GM10266 (cell line): ENCODE measurements at regions not wholly inside any gene's neighbourhood (a gene's known extent, or its start where the extent isn't known, plus 50 kb on each side); places are given as distances from the start of the nearest gene placed in this dataset.
"Not testable (repeated sequence)": the region's sequence is repeated elsewhere in the genome, so short reads cannot be mapped to it uniquely, and the experiment has no call there.

Experiments
- DNase-seq: peaks from one replicate; pipeline ENCODE4 v3.0.0; 2012; ENCODE audit errors: extremely low spot score
- TF ChIP-seq, protein P1 (sequence below): IDR thresholded peaks from 2 replicates; pipeline ENCODE4 v1.5.1; 2012; ENCODE audit warnings: mild to moderate bottlenecking, low read depth; ENCODE audit not compliant: control insufficient read depth, insufficient read depth; ENCODE audit errors: missing control alignments

GRCh38 chr2:187627153-187627552 is 72.9 kb upstream of the TFPI start:
- TF ChIP-seq, protein P1, sequence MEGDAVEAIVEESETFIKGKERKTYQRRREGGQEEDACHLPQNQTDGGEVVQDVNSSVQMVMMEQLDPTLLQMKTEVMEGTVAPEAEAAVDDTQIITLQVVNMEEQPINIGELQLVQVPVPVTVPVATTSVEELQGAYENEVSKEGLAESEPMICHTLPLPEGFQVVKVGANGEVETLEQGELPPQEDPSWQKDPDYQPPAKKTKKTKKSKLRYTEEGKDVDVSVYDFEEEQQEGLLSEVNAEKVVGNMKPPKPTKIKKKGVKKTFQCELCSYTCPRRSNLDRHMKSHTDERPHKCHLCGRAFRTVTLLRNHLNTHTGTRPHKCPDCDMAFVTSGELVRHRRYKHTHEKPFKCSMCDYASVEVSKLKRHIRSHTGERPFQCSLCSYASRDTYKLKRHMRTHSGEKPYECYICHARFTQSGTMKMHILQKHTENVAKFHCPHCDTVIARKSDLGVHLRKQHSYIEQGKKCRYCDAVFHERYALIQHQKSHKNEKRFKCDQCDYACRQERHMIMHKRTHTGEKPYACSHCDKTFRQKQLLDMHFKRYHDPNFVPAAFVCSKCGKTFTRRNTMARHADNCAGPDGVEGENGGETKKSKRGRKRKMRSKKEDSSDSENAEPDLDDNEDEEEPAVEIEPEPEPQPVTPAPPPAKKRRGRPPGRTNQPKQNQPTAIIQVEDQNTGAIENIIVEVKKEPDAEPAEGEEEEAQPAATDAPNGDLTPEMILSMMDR: no peak
- DNase-seq: no peak

GRCh38 chr2:187636731-187637391 is 82.6 kb upstream of the TFPI start:
- DNase-seq: not testable (repeated sequence)

GRCh38 chr2:187637392-187637740 is 83.1 kb upstream of the TFPI start:
- DNase-seq: not testable (repeated sequence)

GRCh38 chr2:187637771-187638170 is 83.5 kb upstream of the TFPI start:
- DNase-seq: not testable (repeated sequence)

DNA sequence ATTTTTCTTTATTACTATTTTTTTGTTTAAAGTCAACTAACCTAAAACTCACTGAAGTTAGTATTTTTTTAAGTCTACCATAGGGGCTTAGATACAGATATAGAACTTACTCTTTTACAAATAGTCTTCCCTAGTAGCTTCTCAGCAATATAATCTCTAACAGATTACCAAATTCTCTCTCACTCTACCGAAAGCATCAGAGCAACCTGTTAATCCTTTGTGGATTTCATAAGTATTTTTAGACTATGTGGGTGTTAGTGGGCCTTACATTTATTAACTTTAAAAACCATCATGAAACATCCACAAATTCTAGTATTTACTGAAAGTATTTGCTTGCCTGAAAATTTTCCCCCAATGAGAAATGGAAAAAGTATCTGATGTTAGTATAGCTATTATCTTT is 84.6 kb upstream of the TFPI start:
- TF ChIP-seq, protein P1: no peak
- no peak for DNase-seq

DNA sequence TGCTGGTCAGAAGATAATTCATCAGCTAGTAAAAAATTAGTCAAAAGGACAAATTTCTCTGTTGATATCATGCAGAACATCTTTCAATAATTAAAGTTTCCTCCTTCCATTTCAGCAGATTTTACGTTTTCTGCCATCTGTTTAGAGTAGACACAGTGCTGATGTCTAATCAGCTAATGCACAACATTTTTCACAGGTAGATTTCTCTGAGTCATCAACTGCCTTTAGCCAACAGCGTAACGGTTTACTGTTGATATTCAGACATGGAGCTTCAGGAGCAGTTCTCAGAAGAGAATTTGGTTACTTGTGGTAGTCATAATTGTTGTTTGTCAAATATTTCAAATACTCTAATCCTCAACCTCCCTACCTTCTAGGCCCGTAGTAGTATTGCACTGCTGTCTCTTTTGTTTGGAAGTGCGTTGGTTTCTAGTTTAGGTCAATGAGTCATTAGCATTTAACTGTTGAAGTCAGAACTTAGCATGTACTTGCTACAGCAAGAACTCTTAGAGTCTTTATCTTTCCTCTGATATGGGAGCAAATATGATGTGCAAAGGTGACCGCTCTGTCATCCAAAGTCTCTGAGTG is 86.8 kb upstream of the TFPI start:
- no peak for DNase-seq
- TF ChIP-seq, protein P1: no peak

GRCh38 chr2:187642498-187642897 is 88.3 kb upstream of the TFPI start:
- TF ChIP-seq, protein P1: no peak
- DNase-seq: no peak

GRCh38 chr2:187644486-187644885 is 90.3 kb upstream of the TFPI start:
- TF ChIP-seq, protein P1: no peak
- no peak for DNase-seq

DNA sequence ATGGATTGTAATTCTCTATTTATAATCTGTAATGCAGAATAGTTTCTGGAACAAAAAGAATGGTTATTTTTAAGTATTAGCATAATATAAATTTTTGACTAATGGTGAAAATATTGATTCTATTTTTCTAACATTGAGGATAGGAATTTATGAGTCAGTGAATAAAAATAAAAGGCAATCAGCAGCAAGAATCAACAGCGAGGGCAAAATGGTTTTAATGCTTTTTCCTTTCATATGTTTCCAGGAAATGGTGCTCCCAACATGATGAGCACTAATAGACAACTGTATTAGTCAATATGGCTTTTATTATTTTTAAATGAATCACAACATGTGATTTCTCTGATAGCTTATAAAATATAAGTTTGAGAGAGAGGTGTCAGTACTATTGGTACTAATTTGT is 90.7 kb upstream of the TFPI start:
- TF ChIP-seq, protein P1: no peak
- no peak for DNase-seq
